H1 (cell line): ENCODE measurements at regions not wholly inside any gene's neighbourhood (a gene's known extent, or its start where the extent isn't known, plus 50 kb on each side); places are given as distances from the start of the nearest gene placed in this dataset.

Experiments
- CTCF ChIA-PET: fragments of 300-600 bp; sonication (Branson Sonifier 250); formaldehyde crosslinking; loops from one replicate; lab custom pipeline; 2021; ENCODE audit not compliant: partially characterized antibody; lab: Charles Lee
- POLR2A ChIA-PET: fragments of 300-600 bp; sonication (Branson Sonifier 250); formaldehyde crosslinking; loops from one replicate; lab custom pipeline; 2021; ENCODE audit warnings: inconsistent platforms; ENCODE audit not compliant: partially characterized antibody; lab: Charles Lee
- DNase-seq, 2 experiments: peaks; one replicate each; pipeline versions ENCODE4 v3.0.0 to v3.0.0-alpha.2; 2010 to 2022; ENCODE audit warnings: low spot score in 2 of 2, low read depth in 1 of 2, mixed read lengths in 1 of 2
- FAIRE-seq: peaks from 2 replicates; lab custom pipeline; 2011; peaks lifted over from hg19 to GRCh38; lab: Jason Lieb, UNC
- H2AFZ ChIP-seq: 2 replicates; pipeline ENCODE4 v1.8.1; 2012; ENCODE audit warnings: low read length, inconsistent platforms
- H2AK5ac ChIP-seq: 2 replicates; pipeline ENCODE4 v1.6.1; 2013; ENCODE audit warnings: low read depth, low read length
- H2BK120ac ChIP-seq: replicated peaks from 2 replicates; pipeline ENCODE3; 2013; ENCODE audit warnings: low read depth, low read length, inconsistent platforms
- H2BK12ac ChIP-seq: 2 replicates; pipeline ENCODE4 v1.6.1; 2013; ENCODE audit warnings: low read depth, low read length
- H2BK15ac ChIP-seq: 2 replicates; pipeline ENCODE4 v1.6.1; 2013; ENCODE audit warnings: low read length
- H2BK20ac ChIP-seq: 2 replicates; pipeline ENCODE4 v1.6.1; 2013; ENCODE audit warnings: low read length
- H2BK5ac ChIP-seq: 2 replicates; pipeline ENCODE4 v1.6.1; 2013; ENCODE audit warnings: low read depth, low read length
- H3K14ac ChIP-seq: 2 replicates; pipeline ENCODE4 v1.6.1; 2013; ENCODE audit warnings: inconsistent platforms; ENCODE audit not compliant: insufficient read length
- H3K18ac ChIP-seq: 2 replicates; pipeline ENCODE4 v1.6.1; 2013; ENCODE audit warnings: low read length; ENCODE audit errors: extremely low read depth
- H3K23ac ChIP-seq: 2 replicates; pipeline ENCODE4 v1.6.1; 2013; ENCODE audit warnings: inconsistent platforms; ENCODE audit not compliant: insufficient read length
- H3K23me2 ChIP-seq: 2 replicates; pipeline ENCODE4 v1.6.1; 2013; ENCODE audit warnings: low read depth, low read length
- H3K27ac ChIP-seq: 2 replicates; pipeline ENCODE4 v1.6.1; 2011; ENCODE audit warnings: low read depth, low read length, inconsistent platforms
- H3K27me3 ChIP-seq, 4 experiments: replicated peaks in 1 of 4; 1 replicate in 1 of 4; 2 replicates in 3 of 4; pipeline versions ENCODE4 v1.6.1 to v1.8.1; 2011 to 2013; ENCODE audit warnings: low read length in 3 of 4, mild to moderate bottlenecking in 3 of 4, inconsistent platforms in 2 of 4, mixed read lengths in 2 of 4, moderate library complexity in 1 of 4; ENCODE audit not compliant: control insufficient read depth in 3 of 4, insufficient read depth in 3 of 4; ENCODE audit errors: extremely low read depth in 1 of 4
- H3K36me3 ChIP-seq, 4 experiments: 2 replicates each; pipeline versions ENCODE4 v1.6.1 to v1.8.1; 2011 to 2013; ENCODE audit warnings: mild to moderate bottlenecking in 4 of 4, low read length in 3 of 4, moderate library complexity in 2 of 4, control low read depth in 1 of 4, inconsistent platforms in 1 of 4; ENCODE audit not compliant: insufficient read depth in 4 of 4, control insufficient read depth in 2 of 4
- H3K4ac ChIP-seq: replicated peaks from 2 replicates; pipeline ENCODE3; 2013; ENCODE audit warnings: low read length, low read depth, mixed read lengths, inconsistent platforms; ENCODE audit not compliant: insufficient read length
- H3K4me1 ChIP-seq, 4 experiments: replicated peaks in 1 of 4; 1 replicate in 1 of 4; 2 replicates in 3 of 4; pipeline versions ENCODE4 v1.6.1 to v1.8.1; 2011 to 2013; ENCODE audit warnings: low read length in 3 of 4, inconsistent platforms in 2 of 4, mixed read lengths in 1 of 4; ENCODE audit not compliant: insufficient read depth in 4 of 4, control insufficient read depth in 3 of 4
- H3K4me2 ChIP-seq, 2 experiments: 2 replicates each; pipeline versions ENCODE4 v1.6.1 to v1.8.1; 2011 to 2013; ENCODE audit warnings: low read depth in 2 of 2, low read length in 2 of 2, control low read depth in 1 of 2, inconsistent platforms in 1 of 2, mild to moderate bottlenecking in 1 of 2; ENCODE audit not compliant: insufficient read depth in 1 of 2
- H3K4me3 ChIP-seq, 4 experiments: fragments of 200-600, 300-600 bp in 1 of 4; sonication (generic), shearing (Covaris generic), sonication (Bioruptor Twin) in 1 of 4; 2 replicates each; pipeline versions ENCODE4 v1.5.1 to v1.8.1; 2011 to 2016; ENCODE audit warnings: low read length in 4 of 4, low read depth in 3 of 4, control low read depth in 2 of 4, inconsistent platforms in 2 of 4, mild to moderate bottlenecking in 2 of 4, mixed read lengths in 1 of 4, moderate library complexity in 1 of 4; ENCODE audit not compliant: insufficient read depth in 2 of 4; ENCODE audit errors: extremely low read depth in 1 of 4
- H3K56ac ChIP-seq: replicated peaks from 2 replicates; pipeline ENCODE3; 2013; ENCODE audit warnings: low read depth, mild to moderate bottlenecking, mixed read lengths, low read length, inconsistent platforms; ENCODE audit not compliant: insufficient read length
- H3K79me1 ChIP-seq: 2 replicates; pipeline ENCODE4 v1.6.1; 2013; ENCODE audit warnings: low read depth, low read length, control low read depth
- H3K79me2 ChIP-seq, 2 experiments: 2 replicates each; pipeline versions ENCODE4 v1.6.1 to v1.8.1; 2012 to 2013; ENCODE audit warnings: low read length in 2 of 2, mild to moderate bottlenecking in 2 of 2, inconsistent platforms in 1 of 2; ENCODE audit not compliant: insufficient read depth in 2 of 2, control insufficient read depth in 1 of 2
- H3K9ac ChIP-seq, 4 experiments: replicated peaks in 1 of 4; 1 replicate in 1 of 4; 2 replicates in 3 of 4; pipeline versions ENCODE4 v1.6.1 to v1.8.1; 2011 to 2013; ENCODE audit warnings: low read depth in 3 of 4, low read length in 3 of 4, control low read depth in 2 of 4, mild to moderate bottlenecking in 2 of 4, moderate library complexity in 2 of 4, inconsistent platforms in 1 of 4; ENCODE audit errors: extremely low read depth in 1 of 4
- H3K9me3 ChIP-seq, 2 experiments: 2 replicates each; pipeline versions ENCODE4 v1.6.1 to v1.8.1; 2012 to 2013; ENCODE audit warnings: mild to moderate bottlenecking in 2 of 2, moderate library complexity in 2 of 2, control low read depth in 1 of 2, inconsistent platforms in 1 of 2, low read depth in 1 of 2, low read length in 1 of 2, mixed read lengths in 1 of 2; ENCODE audit not compliant: insufficient read depth in 2 of 2
- H4K20me1 ChIP-seq, 2 experiments: replicated peaks in 1 of 2; 2 replicates each; pipeline versions ENCODE3 to v1.8.1; 2011 to 2013; ENCODE audit warnings: inconsistent platforms in 2 of 2, low read length in 2 of 2, mild to moderate bottlenecking in 1 of 2; ENCODE audit not compliant: insufficient read depth in 2 of 2, control insufficient read depth in 1 of 2
- H4K5ac ChIP-seq: 2 replicates; pipeline ENCODE4 v1.6.1; 2013; ENCODE audit warnings: low read length, low read depth, mixed read lengths, inconsistent platforms; ENCODE audit not compliant: insufficient read length
- H4K8ac ChIP-seq: 2 replicates; pipeline ENCODE4 v1.8.0; 2013; ENCODE audit warnings: mild to moderate bottlenecking, moderate library complexity, low read length, inconsistent platforms; ENCODE audit not compliant: insufficient read depth; ENCODE audit errors: extremely low read depth
- H4K91ac ChIP-seq: replicated peaks from 2 replicates; pipeline ENCODE3; 2013; ENCODE audit warnings: low read length, mixed read lengths, inconsistent platforms; ENCODE audit not compliant: insufficient read length
- ATF2 ChIP-seq: IDR thresholded peaks from 2 replicates; pipeline ENCODE4 v1.6.1; 2012; ENCODE audit warnings: low read length, inconsistent platforms
- HDAC2 ChIP-seq, 2 experiments: fragments of 300-600 bp in 1 of 2; sonication (generic) in 1 of 2; IDR thresholded peaks; 2 replicates each; pipeline ENCODE4 v1.6.1; 2011 to 2012; ENCODE audit warnings: low read depth in 2 of 2, low read length in 2 of 2, mild to moderate bottlenecking in 2 of 2, moderate library complexity in 2 of 2, borderline replicate concordance in 1 of 2, inconsistent platforms in 1 of 2
- JUN ChIP-seq: IDR thresholded peaks from 2 replicates; pipeline ENCODE4 v1.6.1; 2011; ENCODE audit warnings: low read depth, mild to moderate bottlenecking, improper control_type of control experiment, low read length
- NANOG ChIP-seq: IDR thresholded peaks from 2 replicates; pipeline ENCODE4 v1.6.1; 2011; ENCODE audit warnings: low read length, low read depth, mild to moderate bottlenecking, inconsistent platforms; ENCODE audit not compliant: insufficient read depth, poor library complexity, severe bottlenecking
- POLR2A ChIP-seq, 2 experiments: IDR thresholded peaks; 1 replicate in 1 of 2; 2 replicates in 1 of 2; pipeline ENCODE4 v1.6.1; 2011; ENCODE audit warnings: low read depth in 2 of 2, low read length in 2 of 2, mild to moderate bottlenecking in 2 of 2; ENCODE audit errors: control extremely low read depth in 1 of 2
- SP4 ChIP-seq: IDR thresholded peaks from 2 replicates; pipeline ENCODE4 v1.6.1; 2012; ENCODE audit warnings: low read length, inconsistent platforms
- TAF1 ChIP-seq: IDR thresholded peaks from 2 replicates; pipeline ENCODE4 v1.6.1; 2011; ENCODE audit warnings: mild to moderate bottlenecking, low read depth, low read length
- WGBS, 2 experiments: shearing (Covaris generic) in 1 of 2; methylation state at CpG; one replicate each; pipeline versions ENCODE4 v1.1.6 to v1.1.7; 2013 to 2015; ENCODE audit warnings: low lambda C conversion rate in 2 of 2, mixed read lengths in 2 of 2, inconsistent platforms in 1 of 2, low coverage in 1 of 2, missing lambda C conversion rate in 1 of 2; ENCODE audit not compliant: insufficient replicate concordance in 2 of 2, insufficient coverage in 1 of 2, insufficient read length in 1 of 2; ENCODE audit errors: extremely low coverage in 1 of 2, missing lambda C conversion rate in 1 of 2; 5-methylcytosine and 5-hydroxymethylcytosine counted together
- TF ChIP-seq, protein P1 (sequence below): IDR thresholded peaks from 2 replicates; pipeline ENCODE4 v1.6.1; 2012; ENCODE audit warnings: inconsistent platforms

GRCh38 chr9:12274577-12274976 lies 418.6 kb upstream of the TYRP1 start:
- H3K18ac ChIP-seq = no peak overlapping the region
- no peaks in the 10 kb centered on the region for H3K23me2 ChIP-seq
- FAIRE-seq = peak; percentile 7
- POLR2A ChIA-PET = no interaction called here
- no peak overlapping the region for H2BK12ac ChIP-seq
- no peak overlapping the region for H3K4ac ChIP-seq
- H3K4me1 ChIP-seq = no peaks in the 10 kb centered on the region; a peak in 1 of 7 replicates
- CTCF ChIA-PET = no interaction called here
- no peak overlapping the region for H4K91ac ChIP-seq
- H3K27me3 ChIP-seq = no peaks in the 10 kb centered on the region
- H3K23ac ChIP-seq = no peak overlapping the region
- H3K9ac ChIP-seq = no peak overlapping the region
- no peak overlapping the region for H2BK20ac ChIP-seq
- no peaks in the 10 kb centered on the region for H3K79me2 ChIP-seq
- H2AFZ ChIP-seq = no peak overlapping the region
- no peaks in the 10 kb centered on the region for H3K9me3 ChIP-seq
- H3K79me1 ChIP-seq = no peaks in the 10 kb centered on the region
- H2BK120ac ChIP-seq = no peak overlapping the region
- H3K4me3 ChIP-seq = no peak overlapping the region
- no peak overlapping the region for H3K56ac ChIP-seq
- H3K14ac ChIP-seq = no peak overlapping the region
- WGBS, 2 experiments = 83% methylated on average over 2 of the region's 2 CpGs; no CpG with 5 or more reads in 1 of the 2 experiments
- H2BK15ac ChIP-seq = no peak overlapping the region
- H4K20me1 ChIP-seq = no peaks in the 10 kb centered on the region
- H4K8ac ChIP-seq = no peak overlapping the region
- H3K36me3 ChIP-seq = no peaks in the 10 kb centered on the region
- TF ChIP-seq JUN (no peak), HDAC2 (IDR thresholded peaks at IDR 0.05; ENCODE audit: borderline replicate concordance in 1 of 2, low read depth in 2 of 2, low read length in 2 of 2) (no peak), SP4 (no peak), NANOG (no peak), ATF2 (no peak), POLR2A (IDR thresholded peaks at IDR 0.05; ENCODE audit: control extremely low read depth in 1 of 2, low read depth in 2 of 2, low read length in 2 of 2) (no peak), TAF1 (no peak)
- TF ChIP-seq, protein P1, sequence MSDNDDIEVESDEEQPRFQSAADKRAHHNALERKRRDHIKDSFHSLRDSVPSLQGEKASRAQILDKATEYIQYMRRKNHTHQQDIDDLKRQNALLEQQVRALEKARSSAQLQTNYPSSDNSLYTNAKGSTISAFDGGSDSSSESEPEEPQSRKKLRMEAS = no peak
- no peak overlapping the region for H2AK5ac ChIP-seq
- no peak overlapping the region for H3K27ac ChIP-seq
- no peak overlapping the region for H2BK5ac ChIP-seq
- DNase-seq = no peak
- H3K4me2 ChIP-seq = no peak overlapping the region
- no peak overlapping the region for H4K5ac ChIP-seq
